Esophagus muscularis mucosa (tissue), 4 donors: ENCODE measurements at regions not wholly inside any gene's neighbourhood (a gene's known extent, or its start where the extent isn't known, plus 50 kb on each side); places are given as distances from the start of the nearest gene placed in this dataset.

Experiments
- CTCF ChIP-seq, 3 experiments: fragments of 200-600 bp in 2 of 3; fragments of 450-650 bp in 1 of 3; sonication (generic) in 2 of 3; IDR thresholded peaks; one replicate each; pipeline ENCODE4 v1.5.1; 2017 to 2019; ENCODE audit warnings: antibody characterized with exemption in 3 of 3, mild to moderate bottlenecking in 2 of 3, moderate library complexity in 1 of 3
- EP300 ChIP-seq: sonication (generic); formaldehyde crosslinking; IDR thresholded peaks from one replicate; pipeline ENCODE4 v1.6.1; 2017; ENCODE audit warnings: antibody characterized with exemption
- POLR2AphosphoS5 ChIP-seq, 2 donors: sonication (generic); formaldehyde crosslinking; IDR thresholded peaks; one replicate each; pipeline ENCODE4 v1.6.1; 2017; ENCODE audit warnings: antibody characterized with exemption in 2 of 2

- TF ChIP-seq POLR2AphosphoS5 (IDR thresholded peaks at IDR 0.05), result no peak
- TF ChIP-seq CTCF (IDR thresholded peaks at IDR 0.05), result no peak
- TF ChIP-seq EP300, result no peak
Observed at GRCh38 chrX:117147249-117147648, 684.5 kb upstream of the CT83 start.
